GM18907 (cell line): ENCODE measurements at regions not wholly inside any gene's neighbourhood (a gene's known extent, or its start where the extent isn't known, plus 50 kb on each side); places are given as distances from the start of the nearest gene placed in this dataset.
A peak's percentile ranks its signal among the peaks of the same experiment; 100 is the strongest.
"Not testable (repeated sequence)": the region's sequence is repeated elsewhere in the genome, so short reads cannot be mapped to it uniquely, and the experiment has no call there.

Experiments
- ATAC-seq: cut with Tn5 transposase; IDR thresholded peaks from one replicate; pipeline ENCODE4 v1.9.1; 2021; ENCODE audit warnings: mild to moderate bottlenecking, moderate library complexity; ENCODE audit not compliant: unreplicated experiment

GRCh38 chr4:170724191-170724590, 634.4 kb upstream of the AADAT start:
- ATAC-seq = no peak

GRCh38 chr4:170723171-170723570, 633.4 kb upstream of the AADAT start:
- ATAC-seq = no peak

- ATAC-seq = no peak
Observed at GRCh38 chr4:170721812-170722373, 632.1 kb upstream of the AADAT start.

- ATAC-seq = no peak
Observed at GRCh38 chr4:170716868-170717267, 627.1 kb upstream of the AADAT start.

GRCh38 chr4:170705907-170706306, 616.2 kb upstream of the AADAT start:
- no peak for ATAC-seq

- no peak for ATAC-seq
Observed at GRCh38 chr4:170700064-170700463, 610.3 kb upstream of the AADAT start.

GRCh38 chr4:170698334-170698733, 608.6 kb upstream of the AADAT start:
- peak; percentile 63 for ATAC-seq

GRCh38 chr4:170697845-170698244, 608.1 kb upstream of the AADAT start:
- ATAC-seq = peak; percentile 48

- no peak for ATAC-seq
Observed at GRCh38 chr4:170697045-170697444, 607.3 kb upstream of the AADAT start.

GRCh38 chr4:170691168-170691567, 601.4 kb upstream of the AADAT start:
- no peak for ATAC-seq

GRCh38 chr4:170687751-170688150, 598.0 kb upstream of the AADAT start:
- no peak for ATAC-seq

GRCh38 chr4:170685701-170686100, 595.9 kb upstream of the AADAT start:
- ATAC-seq = not testable (repeated sequence)

GRCh38 chr4:170682558-170683294, 593.0 kb upstream of the AADAT start:
- no peak for ATAC-seq

- ATAC-seq = not testable (repeated sequence)
Observed at GRCh38 chr4:170682087-170682486, 592.3 kb upstream of the AADAT start.

- ATAC-seq = peak; percentile 77
Observed at GRCh38 chr4:170675568-170676262, 586.0 kb upstream of the AADAT start.

GRCh38 chr4:170674176-170674575, 584.4 kb upstream of the AADAT start:
- no peak for ATAC-seq

GRCh38 chr4:170672381-170672965, 582.7 kb upstream of the AADAT start:
- no peak for ATAC-seq

- ATAC-seq = no peak
Observed at GRCh38 chr4:170671171-170671570, 581.4 kb upstream of the AADAT start.

- no peak for ATAC-seq
Observed at GRCh38 chr4:170667814-170668213, 578.1 kb upstream of the AADAT start.

GRCh38 chr4:170666909-170667308, 577.2 kb upstream of the AADAT start:
- ATAC-seq = peak; percentile 81

- no peak for ATAC-seq
Observed at GRCh38 chr4:170662250-170662649, 572.5 kb upstream of the AADAT start.

- ATAC-seq = no peak
Observed at GRCh38 chr4:170657761-170658160, 568.0 kb upstream of the AADAT start.
